ENCODE measurements at regions not wholly inside any gene's neighbourhood (a gene's known extent, or its start where the extent isn't known, plus 50 kb on each side); places are given as distances from the start of the nearest gene placed in this dataset.

DNA sequence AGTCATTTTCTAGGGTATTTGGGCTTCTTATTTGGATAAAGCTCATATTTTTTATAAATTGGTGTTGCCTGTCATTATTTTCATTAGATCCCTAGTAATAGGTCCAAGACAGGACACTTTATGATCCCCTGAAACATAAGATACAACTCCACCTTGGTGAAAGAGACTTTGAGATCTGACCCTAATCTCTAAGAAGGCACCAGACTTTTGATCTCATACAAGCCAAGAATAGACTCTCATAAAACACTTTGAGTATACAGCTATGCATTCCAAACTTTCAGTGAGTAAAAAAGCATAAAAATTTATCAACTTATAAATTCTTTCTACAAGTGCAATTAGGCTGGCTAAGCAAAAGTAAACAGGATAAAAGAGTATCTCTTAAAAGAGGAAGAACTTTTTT lies 451.2 kb downstream of the MN1 start:
- ATAC-seq, result no peak
- TF ChIP-seq ESRRG (CRISPR knock-in tag; IDR thresholded peaks at IDR 0.05), result no peak
- TF ChIP-seq TCF4 (CRISPR knock-in tag; IDR thresholded peaks at IDR 0.05; ENCODE audit: borderline replicate concordance), result no peak
- TF ChIP-seq ZFP3 (CRISPR knock-in tag; IDR thresholded peaks at IDR 0.05), result no peak
- TF ChIP-seq, protein P1, sequence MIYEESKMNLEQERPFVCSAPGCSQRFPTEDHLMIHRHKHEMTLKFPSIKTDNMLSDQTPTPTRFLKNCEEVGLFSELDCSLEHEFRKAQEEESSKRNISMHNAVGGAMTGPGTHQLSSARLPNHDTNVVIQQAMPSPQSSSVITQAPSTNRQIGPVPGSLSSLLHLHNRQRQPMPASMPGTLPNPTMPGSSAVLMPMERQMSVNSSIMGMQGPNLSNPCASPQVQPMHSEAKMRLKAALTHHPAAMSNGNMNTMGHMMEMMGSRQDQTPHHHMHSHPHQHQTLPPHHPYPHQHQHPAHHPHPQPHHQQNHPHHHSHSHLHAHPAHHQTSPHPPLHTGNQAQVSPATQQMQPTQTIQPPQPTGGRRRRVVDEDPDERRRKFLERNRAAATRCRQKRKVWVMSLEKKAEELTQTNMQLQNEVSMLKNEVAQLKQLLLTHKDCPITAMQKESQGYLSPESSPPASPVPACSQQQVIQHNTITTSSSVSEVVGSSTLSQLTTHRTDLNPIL (CRISPR knock-in tag; IDR thresholded peaks at IDR 0.05; ENCODE audit: low read depth), result no peak
- no peak for TF ChIP-seq ARNTL (CRISPR knock-in tag; IDR thresholded peaks at IDR 0.05; ENCODE audit: borderline replicate concordance, low read depth)

DNA sequence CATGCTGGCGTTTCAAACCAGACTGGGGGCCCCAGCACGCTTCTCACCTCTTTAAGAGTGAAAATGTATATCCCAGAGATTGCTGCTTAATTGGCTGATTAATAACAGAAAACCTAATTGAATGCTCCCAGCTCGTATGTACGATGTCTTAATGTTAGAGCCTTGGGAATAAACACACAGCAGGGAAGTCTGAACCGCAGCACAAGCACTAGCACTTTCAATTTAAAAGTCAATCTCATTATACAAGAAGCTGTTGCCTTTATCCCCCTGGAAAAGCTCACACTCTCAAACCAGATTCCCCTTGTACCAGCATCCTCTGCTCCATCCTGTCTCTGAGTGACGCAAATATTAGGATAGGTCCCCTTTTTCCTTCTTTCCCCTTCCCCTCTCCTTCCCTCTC lies 449.1 kb downstream of the MN1 start:
- ATAC-seq, result no peak
- no peak for TF ChIP-seq ARNTL (CRISPR knock-in tag; IDR thresholded peaks at IDR 0.05; ENCODE audit: borderline replicate concordance, low read depth)
- TF ChIP-seq ZNF8 (CRISPR knock-in tag; IDR thresholded peaks at IDR 0.05), result no peak
- TF ChIP-seq, protein P2, sequence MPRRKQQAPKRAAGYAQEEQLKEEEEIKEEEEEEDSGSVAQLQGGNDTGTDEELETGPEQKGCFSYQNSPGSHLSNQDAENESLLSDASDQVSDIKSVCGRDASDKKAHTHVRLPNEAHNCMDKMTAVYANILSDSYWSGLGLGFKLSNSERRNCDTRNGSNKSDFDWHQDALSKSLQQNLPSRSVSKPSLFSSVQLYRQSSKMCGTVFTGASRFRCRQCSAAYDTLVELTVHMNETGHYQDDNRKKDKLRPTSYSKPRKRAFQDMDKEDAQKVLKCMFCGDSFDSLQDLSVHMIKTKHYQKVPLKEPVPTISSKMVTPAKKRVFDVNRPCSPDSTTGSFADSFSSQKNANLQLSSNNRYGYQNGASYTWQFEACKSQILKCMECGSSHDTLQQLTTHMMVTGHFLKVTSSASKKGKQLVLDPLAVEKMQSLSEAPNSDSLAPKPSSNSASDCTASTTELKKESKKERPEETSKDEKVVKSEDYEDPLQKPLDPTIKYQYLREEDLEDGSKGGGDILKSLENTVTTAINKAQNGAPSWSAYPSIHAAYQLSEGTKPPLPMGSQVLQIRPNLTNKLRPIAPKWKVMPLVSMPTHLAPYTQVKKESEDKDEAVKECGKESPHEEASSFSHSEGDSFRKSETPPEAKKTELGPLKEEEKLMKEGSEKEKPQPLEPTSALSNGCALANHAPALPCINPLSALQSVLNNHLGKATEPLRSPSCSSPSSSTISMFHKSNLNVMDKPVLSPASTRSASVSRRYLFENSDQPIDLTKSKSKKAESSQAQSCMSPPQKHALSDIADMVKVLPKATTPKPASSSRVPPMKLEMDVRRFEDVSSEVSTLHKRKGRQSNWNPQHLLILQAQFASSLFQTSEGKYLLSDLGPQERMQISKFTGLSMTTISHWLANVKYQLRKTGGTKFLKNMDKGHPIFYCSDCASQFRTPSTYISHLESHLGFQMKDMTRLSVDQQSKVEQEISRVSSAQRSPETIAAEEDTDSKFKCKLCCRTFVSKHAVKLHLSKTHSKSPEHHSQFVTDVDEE (CRISPR knock-in tag; IDR thresholded peaks at IDR 0.05), result no peak
- TF ChIP-seq, protein P1 (CRISPR knock-in tag; IDR thresholded peaks at IDR 0.05; ENCODE audit: low read depth), result no peak
- no peak for TF ChIP-seq ZFP30 (CRISPR knock-in tag; IDR thresholded peaks at IDR 0.05)
- TF ChIP-seq BACH2 (CRISPR knock-in tag; IDR thresholded peaks at IDR 0.05; ENCODE audit: borderline replicate concordance), result no peak
- no peak for TF ChIP-seq ZC3H10 (CRISPR knock-in tag; IDR thresholded peaks at IDR 0.05)
- no peak for TF ChIP-seq TOX (CRISPR knock-in tag; IDR thresholded peaks at IDR 0.05; ENCODE audit: borderline replicate concordance)
- no peak for TF ChIP-seq ZNF70 (CRISPR knock-in tag; IDR thresholded peaks at IDR 0.05)
- TF ChIP-seq CSDC2 (CRISPR knock-in tag; IDR thresholded peaks at IDR 0.05), result no peak
- no peak for TF ChIP-seq RARB (CRISPR knock-in tag; IDR thresholded peaks at IDR 0.05)
- no peak for TF ChIP-seq PPARA (CRISPR knock-in tag; IDR thresholded peaks at IDR 0.05; ENCODE audit: borderline replicate concordance)
- no peak for TF ChIP-seq SNAI2 (CRISPR knock-in tag; IDR thresholded peaks at IDR 0.05)
- TF ChIP-seq, protein P3, sequence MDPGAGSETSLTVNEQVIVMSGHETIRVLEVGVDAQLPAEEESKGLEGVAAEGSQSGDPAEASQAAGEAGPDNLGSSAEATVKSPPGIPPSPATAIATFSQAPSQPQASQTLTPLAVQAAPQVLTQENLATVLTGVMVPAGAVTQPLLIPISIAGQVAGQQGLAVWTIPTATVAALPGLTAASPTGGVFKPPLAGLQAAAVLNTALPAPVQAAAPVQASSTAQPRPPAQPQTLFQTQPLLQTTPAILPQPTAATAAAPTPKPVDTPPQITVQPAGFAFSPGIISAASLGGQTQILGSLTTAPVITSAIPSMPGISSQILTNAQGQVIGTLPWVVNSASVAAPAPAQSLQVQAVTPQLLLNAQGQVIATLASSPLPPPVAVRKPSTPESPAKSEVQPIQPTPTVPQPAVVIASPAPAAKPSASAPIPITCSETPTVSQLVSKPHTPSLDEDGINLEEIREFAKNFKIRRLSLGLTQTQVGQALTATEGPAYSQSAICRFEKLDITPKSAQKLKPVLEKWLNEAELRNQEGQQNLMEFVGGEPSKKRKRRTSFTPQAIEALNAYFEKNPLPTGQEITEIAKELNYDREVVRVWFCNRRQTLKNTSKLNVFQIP (CRISPR knock-in tag; IDR thresholded peaks at IDR 0.05; ENCODE audit: borderline replicate concordance, low read depth), result no peak
- no peak for TF ChIP-seq ZFP3 (CRISPR knock-in tag; IDR thresholded peaks at IDR 0.05)
- no peak for TF ChIP-seq ISL1 (CRISPR knock-in tag; IDR thresholded peaks at IDR 0.05)
- TF ChIP-seq ESRRG (CRISPR knock-in tag; IDR thresholded peaks at IDR 0.05), result no peak
- no peak for TF ChIP-seq ZNF565 (CRISPR knock-in tag; conservative IDR thresholded peaks at IDR 0.05; ENCODE audit: low read depth)
- no peak for TF ChIP-seq TCF4 (CRISPR knock-in tag; IDR thresholded peaks at IDR 0.05; ENCODE audit: borderline replicate concordance)
- no peak for TF ChIP-seq OSR1 (CRISPR knock-in tag; IDR thresholded peaks at IDR 0.05)

DNA sequence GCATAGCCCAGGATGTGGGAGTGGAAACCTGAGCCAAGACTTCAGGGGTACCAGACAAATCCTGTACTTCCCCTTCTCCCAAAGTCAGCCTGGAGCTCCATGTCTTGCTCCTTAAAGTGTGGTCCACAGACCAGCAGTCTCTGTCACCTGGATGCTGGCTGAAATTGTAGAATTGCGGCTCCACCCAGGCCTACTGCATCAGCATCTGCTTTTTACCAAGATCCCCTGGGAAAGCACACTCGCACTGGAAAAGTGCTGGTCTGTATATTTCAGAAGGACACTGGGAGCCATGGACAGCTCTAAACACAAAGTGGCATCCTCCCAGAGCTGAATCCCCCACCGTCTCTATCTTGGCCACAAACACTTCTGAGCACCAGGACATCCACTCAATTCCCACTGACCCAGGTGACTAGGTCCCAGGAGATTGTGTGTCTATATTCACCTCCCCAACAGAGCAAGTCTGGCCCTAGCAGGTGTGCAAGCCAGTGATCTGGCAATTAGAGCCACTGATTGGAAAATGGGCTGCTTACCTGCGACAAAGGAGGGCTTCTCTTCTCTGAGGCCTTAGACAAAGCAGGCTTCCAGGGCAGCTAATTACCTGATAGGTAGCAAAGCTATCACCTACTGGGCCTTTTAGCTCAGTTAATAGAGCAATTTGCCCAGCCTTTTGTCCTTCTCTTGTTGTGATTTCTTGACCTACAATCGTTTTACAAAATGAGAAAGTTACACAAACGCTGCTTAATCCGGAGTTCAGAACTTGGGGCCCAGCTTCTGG lies 443.3 kb downstream of the MN1 start:
- ATAC-seq, result no peak
- TF ChIP-seq ARNTL (CRISPR knock-in tag; IDR thresholded peaks at IDR 0.05; ENCODE audit: borderline replicate concordance, low read depth) (no peak), RARB (CRISPR knock-in tag; IDR thresholded peaks at IDR 0.05) (no peak), TCF4 (CRISPR knock-in tag; IDR thresholded peaks at IDR 0.05; ENCODE audit: borderline replicate concordance) (no peak), ZNF70 (CRISPR knock-in tag; IDR thresholded peaks at IDR 0.05) (no peak), ISL1 (CRISPR knock-in tag; IDR thresholded peaks at IDR 0.05) (no peak), BACH2 (CRISPR knock-in tag; IDR thresholded peaks at IDR 0.05; ENCODE audit: borderline replicate concordance) (no peak), SNAI2 (CRISPR knock-in tag; IDR thresholded peaks at IDR 0.05) (no peak), CSDC2 (CRISPR knock-in tag; IDR thresholded peaks at IDR 0.05) (no peak), OSR1 (CRISPR knock-in tag; IDR thresholded peaks at IDR 0.05) (no peak)
- TF ChIP-seq, protein P1 (CRISPR knock-in tag; IDR thresholded peaks at IDR 0.05; ENCODE audit: low read depth), result no peak
